ENCODE measurements at regions not wholly inside any gene's neighbourhood (a gene's known extent, or its start where the extent isn't known, plus 50 kb on each side); places are given as distances from the start of the nearest gene placed in this dataset.

- Histone ChIP-seq H3K27me3 (replicated peaks; ENCODE audit: control insufficient read depth, insufficient read depth, low read length) (no peaks in the 10 kb centered on the region), H3K36me3 (ENCODE audit: control insufficient read depth, insufficient read depth, low read length) (no peaks in the 10 kb centered on the region), H3K4me3 (ENCODE audit: low read depth, low read length) (no peak overlapping the region), H3K4me1 (no peaks in the 10 kb centered on the region), H3K9me3 (no peaks in the 10 kb centered on the region)
- intact Hi-C loops (cut with micrococcal nuclease; ENCODE audit: unreplicated experiment) = no loop called here
- CTCF ChIA-PET = no interaction called here
- Mint-ChIP-seq H3K27me3 (ENCODE audit: insufficient read depth, unreplicated experiment) (peaks cover 3% of the 10 kb centered on the region), H3K36me3 (ENCODE audit: insufficient read depth, unreplicated experiment) (no peaks in the 10 kb centered on the region), H3K27ac (ENCODE audit: unreplicated experiment) (no peak overlapping the region), H3K4me1 (ENCODE audit: low read depth, unreplicated experiment) (no peaks in the 10 kb centered on the region), H3K9me3 (ENCODE audit: unreplicated experiment) (no peaks in the 10 kb centered on the region), H3K4me3 (ENCODE audit: unreplicated experiment) (no peak overlapping the region)
- no TSS peak for BruUV-seq (replicated peaks)
- DNase-seq = no peak
- POLR2A ChIA-PET = no interaction called here
- TF ChIP-seq CTCF (IDR thresholded peaks at IDR 0.05; ENCODE audit: insufficient read depth in 1 of 2, low read depth in 1 of 2, low read length in 1 of 2, severe bottlenecking in 1 of 2, unreplicated experiment in 1 of 2) = no peak
Measured at GRCh38 chrX:5748586-5749150, 480.0 kb downstream of the NLGN4X start.

- BruUV-seq (replicated peaks) = no TSS peak
- Mint-ChIP-seq H3K27ac (ENCODE audit: unreplicated experiment) (no peak overlapping the region), H3K27me3 (ENCODE audit: insufficient read depth, unreplicated experiment) (no peaks in the 10 kb centered on the region), H3K36me3 (ENCODE audit: insufficient read depth, unreplicated experiment) (no peaks in the 10 kb centered on the region), H3K4me1 (ENCODE audit: low read depth, unreplicated experiment) (no peaks in the 10 kb centered on the region), H3K4me3 (ENCODE audit: unreplicated experiment) (no peak overlapping the region), H3K9me3 (ENCODE audit: unreplicated experiment) (no peaks in the 10 kb centered on the region)
- no peaks in the 10 kb centered on the region for H3K36me3 ChIP-seq (ENCODE audit: control insufficient read depth, insufficient read depth, low read length)
- H3K27me3 ChIP-seq (replicated peaks; ENCODE audit: control insufficient read depth, insufficient read depth, low read length) = no peaks in the 10 kb centered on the region
- DNase-seq = no peak
- intact Hi-C loops (cut with micrococcal nuclease; ENCODE audit: unreplicated experiment) = no loop called here
- ChIA-PET POLR2A (no interaction called here), CTCF (no interaction called here)
- no peaks in the 10 kb centered on the region for H3K9me3 ChIP-seq
- no peaks in the 10 kb centered on the region for H3K4me1 ChIP-seq
- TF ChIP-seq CTCF (IDR thresholded peaks at IDR 0.05; ENCODE audit: insufficient read depth in 1 of 2, low read depth in 1 of 2, low read length in 1 of 2, severe bottlenecking in 1 of 2, unreplicated experiment in 1 of 2) = no peak
- H3K4me3 ChIP-seq (ENCODE audit: low read depth, low read length) = no peak overlapping the region
Measured at GRCh38 chrX:5746231-5746630, 482.4 kb downstream of the NLGN4X start.

- TF ChIP-seq CTCF (IDR thresholded peaks at IDR 0.05; ENCODE audit: insufficient read depth in 1 of 2, low read depth in 1 of 2, low read length in 1 of 2, severe bottlenecking in 1 of 2, unreplicated experiment in 1 of 2) = no peak
- H3K4me1 Mint-ChIP-seq (ENCODE audit: low read depth, unreplicated experiment) = no peaks in the 10 kb centered on the region
- H3K9me3 ChIP-seq = no peaks in the 10 kb centered on the region
- no peaks in the 10 kb centered on the region for H3K27me3 ChIP-seq (replicated peaks; ENCODE audit: control insufficient read depth, insufficient read depth, low read length)
- no peaks in the 10 kb centered on the region for H3K36me3 ChIP-seq (ENCODE audit: control insufficient read depth, insufficient read depth, low read length)
- no peaks in the 10 kb centered on the region for H3K36me3 Mint-ChIP-seq (ENCODE audit: insufficient read depth, unreplicated experiment)
- no peak for DNase-seq
- no peak overlapping the region for H3K4me3 ChIP-seq (ENCODE audit: low read depth, low read length)
- BruUV-seq (replicated peaks) = no TSS peak
- no peaks in the 10 kb centered on the region for H3K9me3 Mint-ChIP-seq (ENCODE audit: unreplicated experiment)
- no peaks in the 10 kb centered on the region for H3K4me1 ChIP-seq
- POLR2A ChIA-PET = no interaction called here
- H3K27ac Mint-ChIP-seq (ENCODE audit: unreplicated experiment) = no peak overlapping the region
- H3K27me3 Mint-ChIP-seq (ENCODE audit: insufficient read depth, unreplicated experiment) = no peaks in the 10 kb centered on the region
- intact Hi-C loops (cut with micrococcal nuclease; ENCODE audit: unreplicated experiment) = no loop called here
- no peak overlapping the region for H3K4me3 Mint-ChIP-seq (ENCODE audit: unreplicated experiment)
- CTCF ChIA-PET = no interaction called here
Measured at GRCh38 chrX:5733501-5733900, 495.2 kb downstream of the NLGN4X start.
